ENCODE measurements at regions not wholly inside any gene's neighbourhood (a gene's known extent, or its start where the extent isn't known, plus 50 kb on each side); places are given as distances from the start of the nearest gene placed in this dataset.

DNA sequence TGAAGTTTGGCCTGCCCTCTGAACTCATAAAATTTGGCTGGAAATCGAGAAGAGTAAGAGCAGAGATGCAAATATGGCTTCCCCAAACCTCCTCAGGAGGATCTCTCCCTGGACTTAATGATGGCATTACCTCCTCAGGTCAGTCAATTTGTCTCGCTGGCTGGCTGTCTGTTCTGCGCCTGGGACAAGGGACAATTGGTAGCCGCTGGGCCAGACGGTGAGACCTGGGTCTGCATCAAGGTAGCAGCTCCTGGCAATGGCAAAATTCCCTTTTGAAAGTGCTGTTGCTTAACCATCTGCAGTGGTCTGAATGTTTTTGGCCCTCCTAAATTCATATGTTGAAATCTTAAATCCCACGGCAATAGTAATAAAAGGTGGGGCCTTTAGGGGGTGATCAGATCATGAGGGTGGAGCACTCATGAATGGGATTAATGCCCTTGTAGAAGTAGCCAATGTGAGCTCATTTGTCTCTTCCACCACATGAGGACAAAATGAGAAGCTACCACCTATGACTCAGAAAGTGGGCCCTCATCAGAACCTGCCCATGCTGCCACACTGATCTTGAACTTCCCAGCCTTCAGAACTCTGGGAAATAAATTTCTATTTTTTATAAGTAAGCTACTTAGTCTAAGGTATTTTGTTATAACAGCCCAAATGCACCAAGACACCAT, 439.3 kb upstream of the KLF4 start:
- H3K4me3 ChIP-seq (replicated peaks; ENCODE audit: low read depth, low read length), result no peak overlapping the region
- no peak for DNase-seq (ENCODE audit: extremely low read depth, low read depth)
- TF ChIP-seq, protein P1, sequence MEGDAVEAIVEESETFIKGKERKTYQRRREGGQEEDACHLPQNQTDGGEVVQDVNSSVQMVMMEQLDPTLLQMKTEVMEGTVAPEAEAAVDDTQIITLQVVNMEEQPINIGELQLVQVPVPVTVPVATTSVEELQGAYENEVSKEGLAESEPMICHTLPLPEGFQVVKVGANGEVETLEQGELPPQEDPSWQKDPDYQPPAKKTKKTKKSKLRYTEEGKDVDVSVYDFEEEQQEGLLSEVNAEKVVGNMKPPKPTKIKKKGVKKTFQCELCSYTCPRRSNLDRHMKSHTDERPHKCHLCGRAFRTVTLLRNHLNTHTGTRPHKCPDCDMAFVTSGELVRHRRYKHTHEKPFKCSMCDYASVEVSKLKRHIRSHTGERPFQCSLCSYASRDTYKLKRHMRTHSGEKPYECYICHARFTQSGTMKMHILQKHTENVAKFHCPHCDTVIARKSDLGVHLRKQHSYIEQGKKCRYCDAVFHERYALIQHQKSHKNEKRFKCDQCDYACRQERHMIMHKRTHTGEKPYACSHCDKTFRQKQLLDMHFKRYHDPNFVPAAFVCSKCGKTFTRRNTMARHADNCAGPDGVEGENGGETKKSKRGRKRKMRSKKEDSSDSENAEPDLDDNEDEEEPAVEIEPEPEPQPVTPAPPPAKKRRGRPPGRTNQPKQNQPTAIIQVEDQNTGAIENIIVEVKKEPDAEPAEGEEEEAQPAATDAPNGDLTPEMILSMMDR (IDR thresholded peaks at IDR 0.05; ENCODE audit: low read depth, low read length, missing control alignments), result no peak

DNA sequence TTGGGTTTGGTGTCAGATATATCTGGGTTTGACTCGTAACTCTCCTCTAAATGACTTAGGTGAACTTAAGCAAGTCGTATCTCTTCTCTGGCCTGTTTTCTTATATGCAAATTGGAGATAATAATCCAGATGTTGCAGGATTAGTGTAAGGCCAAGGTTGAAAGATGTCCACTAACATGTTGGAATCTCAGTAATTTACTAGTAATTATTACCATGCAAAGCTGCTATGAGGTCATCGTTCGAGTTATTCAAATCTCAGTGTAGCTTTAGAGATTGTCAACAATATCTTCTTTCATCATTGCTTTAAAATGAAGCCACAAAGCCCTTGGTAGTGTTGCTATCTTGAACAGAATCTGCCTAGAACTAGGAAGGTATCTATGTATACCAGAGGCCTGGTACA, 437.7 kb upstream of the KLF4 start:
- DNase-seq (ENCODE audit: extremely low read depth, low read depth), result no peak
- TF ChIP-seq, protein P1 (IDR thresholded peaks at IDR 0.05; ENCODE audit: low read depth, low read length, missing control alignments), result no peak
- no peak overlapping the region for H3K4me3 ChIP-seq (replicated peaks; ENCODE audit: low read depth, low read length)

DNA sequence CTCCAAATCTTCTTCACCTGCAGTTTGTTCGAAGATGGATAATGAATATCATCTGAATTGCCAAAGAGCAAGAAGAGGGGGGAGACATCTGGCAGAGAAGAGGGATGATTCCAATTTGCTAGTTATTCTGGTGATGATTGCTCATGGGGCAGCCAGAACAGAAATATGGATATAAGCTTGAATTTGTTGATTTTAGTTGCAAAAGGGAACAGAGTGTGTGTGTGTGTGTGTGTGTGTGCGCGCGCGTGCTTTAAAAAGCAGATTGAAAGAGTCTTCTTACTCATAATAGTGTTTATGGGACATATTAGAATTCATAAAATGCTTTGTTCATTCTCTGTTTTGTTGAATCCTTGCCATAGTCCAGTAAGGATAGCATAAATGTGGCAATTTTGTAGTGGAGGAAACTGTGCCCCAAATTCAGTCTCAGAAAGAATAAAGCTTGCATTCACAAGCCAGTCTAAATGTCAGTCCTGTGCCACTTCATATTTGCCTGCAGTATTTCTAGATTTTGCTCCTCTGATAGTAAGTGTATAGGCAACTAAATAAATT, 436.3 kb upstream of the KLF4 start:
- TF ChIP-seq, protein P1 (IDR thresholded peaks at IDR 0.05; ENCODE audit: low read depth, low read length, missing control alignments), result no peak
- DNase-seq (ENCODE audit: extremely low read depth, low read depth), result no peak
- H3K4me3 ChIP-seq (replicated peaks; ENCODE audit: low read depth, low read length), result no peak overlapping the region

DNA sequence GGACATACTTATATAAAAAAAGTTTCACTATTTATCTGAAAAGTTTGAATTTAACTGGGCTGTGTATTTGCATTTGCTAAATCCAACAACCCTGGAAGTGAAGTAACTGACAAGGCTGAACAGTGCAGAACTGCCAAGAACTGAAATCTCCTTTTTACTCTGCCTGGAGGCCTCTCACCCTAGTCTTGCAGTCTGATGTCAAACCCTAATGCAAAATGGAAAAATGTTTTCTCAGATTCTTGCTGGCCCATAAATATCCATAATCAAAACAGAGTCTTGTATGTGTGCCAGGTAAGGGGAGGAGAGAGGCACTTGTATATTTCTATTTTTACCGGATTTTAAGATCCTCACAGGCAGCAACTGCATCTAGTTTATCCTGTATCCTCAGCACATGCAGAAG, 432.7 kb upstream of the KLF4 start:
- H3K4me3 ChIP-seq (replicated peaks; ENCODE audit: low read depth, low read length), result no peak overlapping the region
- TF ChIP-seq, protein P1 (IDR thresholded peaks at IDR 0.05; ENCODE audit: low read depth, low read length, missing control alignments), result no peak
- DNase-seq (ENCODE audit: extremely low read depth, low read depth), result no peak

DNA sequence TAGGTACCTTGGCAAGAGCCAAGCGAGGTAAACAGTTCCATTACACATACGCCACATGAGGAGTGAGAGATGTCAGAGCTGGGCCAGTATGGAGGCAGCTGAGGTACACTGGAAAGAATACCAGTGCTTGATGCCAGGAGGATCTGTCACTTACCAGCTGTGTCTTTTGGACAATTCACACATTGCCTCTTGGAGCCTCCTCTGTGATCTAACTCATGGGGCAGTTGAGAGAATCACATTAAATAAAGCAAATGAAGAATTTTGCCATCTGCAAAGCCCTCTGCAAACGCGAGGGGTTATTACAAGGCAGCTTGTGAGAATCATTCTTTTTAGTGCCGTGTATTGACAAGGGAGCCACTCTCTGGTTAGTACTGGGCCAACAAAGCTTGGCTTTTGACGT, 429.7 kb upstream of the KLF4 start:
- TF ChIP-seq, protein P1 (IDR thresholded peaks at IDR 0.05; ENCODE audit: low read depth, low read length, missing control alignments), result no peak
- no peak for DNase-seq (ENCODE audit: extremely low read depth, low read depth)

DNA sequence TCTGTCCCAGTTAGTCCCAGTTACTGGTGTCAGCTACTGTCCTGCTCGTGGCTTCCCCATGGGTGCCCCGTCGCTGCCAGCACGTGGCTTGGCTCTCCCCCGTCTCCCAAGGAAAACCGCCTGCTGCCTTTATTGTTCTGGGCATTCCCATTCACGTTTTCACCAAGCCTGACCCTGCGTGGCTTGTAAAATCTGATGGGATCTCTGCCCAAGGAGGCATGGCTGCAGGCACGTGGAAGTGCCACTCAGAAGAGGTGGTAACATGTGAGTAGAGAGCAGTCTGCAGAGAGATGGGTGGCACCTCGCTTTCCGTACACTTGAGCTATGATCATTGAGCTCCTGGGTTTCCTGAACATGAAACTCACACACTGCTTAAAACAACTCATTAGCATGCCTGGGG, 429.2 kb upstream of the KLF4 start:
- H3K4me3 ChIP-seq (replicated peaks; ENCODE audit: low read depth, low read length), result no peak overlapping the region
- DNase-seq (ENCODE audit: extremely low read depth, low read depth), result no peak
- TF ChIP-seq, protein P1 (IDR thresholded peaks at IDR 0.05; ENCODE audit: low read depth, low read length, missing control alignments), result no peak

More for the DNA sequence above, 429.7 kb upstream of the KLF4 start:
- no peak overlapping the region for H3K4me3 ChIP-seq (replicated peaks; ENCODE audit: low read depth, low read length)

Data from HFF-Myc (cell line).